ENCODE measurements at regions not wholly inside any gene's neighbourhood (a gene's known extent, or its start where the extent isn't known, plus 50 kb on each side); places are given as distances from the start of the nearest gene placed in this dataset.

GRCh38 chr7:18166002-18166401, 138.4 kb upstream of the PRPS1L1 start:
- peaks cover 2% of the 10 kb centered on the region for H3K27me3 Mint-ChIP-seq (ENCODE audit: low read depth)
- no peak overlapping the region for H3K4me3 Mint-ChIP-seq
- DNase-seq (ENCODE audit: low spot score): no peak
- H3K9me3 Mint-ChIP-seq: no peaks in the 10 kb centered on the region
- no peak overlapping the region for H3K27ac Mint-ChIP-seq
- H3K36me3 Mint-ChIP-seq (ENCODE audit: low read depth): no peaks in the 10 kb centered on the region
- H3K4me1 Mint-ChIP-seq (ENCODE audit: low read depth): no peaks in the 10 kb centered on the region

DNA sequence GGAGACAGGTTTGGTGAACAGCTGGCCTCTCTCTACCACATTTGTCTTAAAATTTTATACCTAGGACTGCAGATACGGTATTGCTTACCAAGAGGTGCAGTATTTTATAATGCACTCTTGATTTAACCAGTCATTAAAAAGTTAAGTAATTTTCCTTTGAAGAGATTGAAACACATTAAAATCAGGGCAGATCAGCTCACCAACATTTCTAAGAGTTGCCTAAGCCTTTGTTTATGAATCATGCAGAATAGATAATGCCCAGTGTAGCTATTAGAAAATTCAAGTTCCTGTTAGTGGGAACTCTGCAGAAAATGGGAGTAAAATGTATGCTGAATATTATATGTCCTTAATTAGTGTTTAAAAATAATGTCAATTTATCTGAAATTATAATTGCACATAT, 140.2 kb upstream of the PRPS1L1 start:
- Mint-ChIP-seq H3K27me3 (ENCODE audit: low read depth) (peaks cover 8% of the 10 kb centered on the region), H3K9me3 (no peaks in the 10 kb centered on the region), H3K27ac (no peak overlapping the region), H3K4me3 (no peak overlapping the region), H3K4me1 (ENCODE audit: low read depth) (no peaks in the 10 kb centered on the region), H3K36me3 (ENCODE audit: low read depth) (no peaks in the 10 kb centered on the region)
- DNase-seq (ENCODE audit: low spot score): no peak

DNA sequence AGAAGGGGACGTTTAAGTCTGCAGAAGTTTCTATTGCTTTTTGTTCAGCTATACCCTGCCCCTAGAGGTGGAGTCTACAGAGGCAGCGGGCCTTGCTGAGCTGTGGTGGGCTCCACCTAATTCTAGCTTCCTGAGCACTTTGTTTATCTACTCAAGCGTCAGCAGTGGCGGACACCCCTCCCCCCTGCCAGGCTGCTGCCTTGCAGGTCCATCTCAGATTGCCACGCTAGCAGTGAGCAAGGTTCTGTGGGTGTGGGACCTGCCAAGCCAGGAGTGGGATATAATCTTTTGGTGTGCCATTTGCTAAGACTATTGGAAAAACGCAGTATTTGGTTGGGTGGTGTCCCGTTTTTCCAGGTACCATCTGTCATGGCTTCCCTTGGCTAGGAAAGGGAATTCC, 147.3 kb upstream of the PRPS1L1 start:
- Mint-ChIP-seq H3K27me3 (ENCODE audit: low read depth) (peaks cover 12% of the 10 kb centered on the region), H3K9me3 (no peaks in the 10 kb centered on the region), H3K27ac (no peak overlapping the region), H3K4me1 (ENCODE audit: low read depth) (peaks cover 9% of the 10 kb centered on the region), H3K36me3 (ENCODE audit: low read depth) (no peaks in the 10 kb centered on the region), H3K4me3 (no peak overlapping the region)
- DNase-seq (ENCODE audit: low spot score): no peak

GRCh38 chr7:18175801-18176450, 148.3 kb upstream of the PRPS1L1 start:
- Mint-ChIP-seq H3K4me1 (ENCODE audit: low read depth) (peaks cover 16% of the 10 kb centered on the region), H3K27ac (no peak overlapping the region), H3K4me3 (no peak overlapping the region), H3K36me3 (ENCODE audit: low read depth) (no peaks in the 10 kb centered on the region), H3K27me3 (ENCODE audit: low read depth) (peaks cover 12% of the 10 kb centered on the region), H3K9me3 (no peaks in the 10 kb centered on the region)
- no peak for DNase-seq (ENCODE audit: low spot score)

GRCh38 chr7:18177129-18177814, 149.6 kb upstream of the PRPS1L1 start:
- H3K4me1 Mint-ChIP-seq (ENCODE audit: low read depth): peaks cover 16% of the 10 kb centered on the region
- H3K9me3 Mint-ChIP-seq: no peaks in the 10 kb centered on the region

DNA sequence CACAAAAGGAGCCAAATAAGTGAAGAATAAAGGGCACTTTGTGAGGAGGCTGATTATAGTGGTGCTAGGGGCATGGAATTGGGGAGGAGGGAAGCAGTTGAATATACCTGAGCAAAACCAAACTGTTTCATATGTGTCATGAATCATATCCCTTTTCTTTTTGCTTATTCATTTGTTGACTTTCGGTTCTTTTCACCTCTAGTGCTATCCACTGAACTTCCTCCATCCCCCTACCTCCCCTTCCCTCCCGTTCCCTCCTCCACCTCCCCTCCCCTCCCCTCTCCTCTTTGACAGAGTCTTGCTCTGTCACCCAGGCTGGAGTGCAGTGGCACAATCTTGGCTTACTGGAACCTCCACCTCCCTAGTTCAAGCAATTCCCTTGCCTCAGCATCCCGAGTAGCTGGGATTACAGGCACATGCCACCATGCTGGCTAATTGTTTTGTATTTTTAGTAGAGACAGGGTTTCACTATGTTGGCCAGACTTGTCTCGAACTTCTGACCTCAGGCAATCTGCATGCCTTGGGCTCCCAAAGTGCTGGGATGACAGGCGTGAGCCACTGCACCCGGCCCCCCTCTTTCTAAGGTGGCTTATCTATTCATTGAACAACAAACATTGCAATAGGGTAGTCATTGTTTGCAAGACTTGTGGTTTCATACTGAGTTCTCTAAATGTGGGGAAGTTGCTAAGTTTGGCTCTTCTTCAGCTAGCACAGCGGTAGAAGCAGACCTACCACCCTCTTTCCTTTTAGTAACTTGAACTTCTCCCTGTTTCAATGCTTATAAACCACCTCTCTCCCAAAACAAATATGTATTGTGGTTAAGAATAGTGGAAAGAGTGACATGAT, 150.4 kb upstream of the PRPS1L1 start:
- peak; percentile 33 for DNase-seq (ENCODE audit: low spot score)
- peak overlapping the region; percentile 29 for H3K4me3 Mint-ChIP-seq
- H3K4me1 Mint-ChIP-seq (ENCODE audit: low read depth): peaks cover 16% of the 10 kb centered on the region
- no peak overlapping the region for H3K27ac Mint-ChIP-seq
- H3K9me3 Mint-ChIP-seq: no peaks in the 10 kb centered on the region
- no peaks in the 10 kb centered on the region for H3K36me3 Mint-ChIP-seq (ENCODE audit: low read depth)
- peaks cover 8% of the 10 kb centered on the region for H3K27me3 Mint-ChIP-seq (ENCODE audit: low read depth)

More at GRCh38 chr7:18177129-18177814, 149.6 kb upstream of the PRPS1L1 start:
- no peaks in the 10 kb centered on the region for H3K36me3 Mint-ChIP-seq (ENCODE audit: low read depth)
- H3K4me3 Mint-ChIP-seq: no peak overlapping the region
- no peak for DNase-seq (ENCODE audit: low spot score)
- H3K27me3 Mint-ChIP-seq (ENCODE audit: low read depth): peaks cover 10% of the 10 kb centered on the region
- no peak overlapping the region for H3K27ac Mint-ChIP-seq

- Mint-ChIP-seq H3K27ac (no peak overlapping the region), H3K27me3 (ENCODE audit: low read depth) (peaks cover 4% of the 10 kb centered on the region), H3K36me3 (ENCODE audit: low read depth) (no peaks in the 10 kb centered on the region), H3K9me3 (no peaks in the 10 kb centered on the region), H3K4me3 (no peak overlapping the region), H3K4me1 (ENCODE audit: low read depth) (peaks cover 16% of the 10 kb centered on the region)
- DNase-seq (ENCODE audit: low spot score): no peak
Measured at GRCh38 chr7:18179093-18179492, 151.4 kb upstream of the PRPS1L1 start.

DNA sequence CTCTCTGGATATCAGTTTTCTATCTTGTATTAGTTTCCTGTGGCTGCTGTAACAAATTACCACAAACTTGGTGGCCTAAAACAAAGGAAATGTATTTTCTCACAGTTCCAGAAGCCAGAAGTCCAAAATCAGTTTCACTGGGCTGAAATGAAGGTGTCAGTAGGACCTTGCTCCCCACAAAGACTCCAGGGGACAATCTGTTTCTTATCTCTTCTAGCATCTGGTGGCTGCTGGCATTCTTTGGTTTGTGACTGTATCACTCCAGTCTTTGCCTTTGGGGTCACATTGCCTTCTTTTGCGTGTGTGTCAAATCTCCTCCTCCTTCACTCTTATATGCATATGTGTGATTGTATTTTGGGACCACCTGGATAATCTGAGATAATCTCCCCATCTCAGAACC, 153.0 kb upstream of the PRPS1L1 start:
- no peak overlapping the region for H3K4me3 Mint-ChIP-seq

GRCh38 chr7:18189500-18190126, 162.0 kb upstream of the PRPS1L1 start:
- no peak overlapping the region for H3K27ac Mint-ChIP-seq
- H3K4me1 Mint-ChIP-seq (ENCODE audit: low read depth): no peaks in the 10 kb centered on the region
- H3K27me3 Mint-ChIP-seq (ENCODE audit: low read depth): no peaks in the 10 kb centered on the region

More for the DNA sequence above, 153.0 kb upstream of the PRPS1L1 start:
- no peak for DNase-seq (ENCODE audit: low spot score)
- no peak overlapping the region for H3K27ac Mint-ChIP-seq
- no peaks in the 10 kb centered on the region for H3K9me3 Mint-ChIP-seq
- H3K27me3 Mint-ChIP-seq (ENCODE audit: low read depth): peaks cover 4% of the 10 kb centered on the region
- peaks cover 16% of the 10 kb centered on the region for H3K4me1 Mint-ChIP-seq (ENCODE audit: low read depth)
- H3K36me3 Mint-ChIP-seq (ENCODE audit: low read depth): no peaks in the 10 kb centered on the region

GRCh38 chr7:18191341-18191740, 163.7 kb upstream of the PRPS1L1 start:
- no peaks in the 10 kb centered on the region for H3K36me3 Mint-ChIP-seq (ENCODE audit: low read depth)

More at GRCh38 chr7:18189500-18190126, 162.0 kb upstream of the PRPS1L1 start:
- no peak for DNase-seq (ENCODE audit: low spot score)
- Mint-ChIP-seq H3K36me3 (ENCODE audit: low read depth) (no peaks in the 10 kb centered on the region), H3K9me3 (no peaks in the 10 kb centered on the region), H3K4me3 (no peak overlapping the region)

GRCh38 chr7:18191862-18192625, 164.4 kb upstream of the PRPS1L1 start:
- H3K4me1 Mint-ChIP-seq (ENCODE audit: low read depth): no peaks in the 10 kb centered on the region
- no peak for DNase-seq (ENCODE audit: low spot score)
- no peaks in the 10 kb centered on the region for H3K9me3 Mint-ChIP-seq
- H3K4me3 Mint-ChIP-seq: no peak overlapping the region
- H3K36me3 Mint-ChIP-seq (ENCODE audit: low read depth): no peaks in the 10 kb centered on the region
- no peak overlapping the region for H3K27ac Mint-ChIP-seq
- H3K27me3 Mint-ChIP-seq (ENCODE audit: low read depth): no peaks in the 10 kb centered on the region

More at GRCh38 chr7:18191341-18191740, 163.7 kb upstream of the PRPS1L1 start:
- no peak overlapping the region for H3K27ac Mint-ChIP-seq
- H3K9me3 Mint-ChIP-seq: no peaks in the 10 kb centered on the region
- DNase-seq (ENCODE audit: low spot score): no peak
- no peaks in the 10 kb centered on the region for H3K27me3 Mint-ChIP-seq (ENCODE audit: low read depth)
- no peaks in the 10 kb centered on the region for H3K4me1 Mint-ChIP-seq (ENCODE audit: low read depth)
- no peak overlapping the region for H3K4me3 Mint-ChIP-seq

DNA sequence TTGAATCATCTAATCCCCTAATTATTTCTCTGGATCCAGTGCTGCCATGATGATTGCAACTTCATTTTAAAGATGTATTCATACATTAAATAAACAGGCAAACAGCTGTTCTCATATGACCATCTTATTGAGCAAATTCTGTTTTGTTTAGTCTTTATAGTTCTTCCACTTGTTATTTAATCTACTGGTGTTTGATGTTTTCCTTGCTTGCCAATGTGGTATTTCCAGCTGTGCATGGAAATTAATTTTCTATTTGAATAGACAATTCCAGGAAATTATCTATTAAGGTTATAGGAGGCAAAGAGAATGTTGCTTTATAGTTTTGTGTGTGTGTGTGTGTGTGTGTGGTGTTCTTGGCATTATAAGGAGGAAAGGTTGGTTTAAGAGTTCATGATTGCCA, 167.0 kb upstream of the PRPS1L1 start:
- H3K9me3 Mint-ChIP-seq: no peaks in the 10 kb centered on the region
- H3K27ac Mint-ChIP-seq: no peak overlapping the region
- no peak for DNase-seq (ENCODE audit: low spot score)

GRCh38 chr7:18196638-18197037, 169.0 kb upstream of the PRPS1L1 start:
- no peaks in the 10 kb centered on the region for H3K36me3 Mint-ChIP-seq (ENCODE audit: low read depth)
- H3K27ac Mint-ChIP-seq: no peak overlapping the region
- no peak overlapping the region for H3K4me3 Mint-ChIP-seq
- H3K9me3 Mint-ChIP-seq: no peaks in the 10 kb centered on the region
- no peaks in the 10 kb centered on the region for H3K4me1 Mint-ChIP-seq (ENCODE audit: low read depth)
- no peaks in the 10 kb centered on the region for H3K27me3 Mint-ChIP-seq (ENCODE audit: low read depth)
- no peak for DNase-seq (ENCODE audit: low spot score)

More for the DNA sequence above, 167.0 kb upstream of the PRPS1L1 start:
- H3K27me3 Mint-ChIP-seq (ENCODE audit: low read depth): no peaks in the 10 kb centered on the region
- H3K4me3 Mint-ChIP-seq: no peak overlapping the region
- no peaks in the 10 kb centered on the region for H3K4me1 Mint-ChIP-seq (ENCODE audit: low read depth)
- H3K36me3 Mint-ChIP-seq (ENCODE audit: low read depth): no peaks in the 10 kb centered on the region
